Caki2 (cell line): ENCODE measurements at regions not wholly inside any gene's neighbourhood (a gene's known extent, or its start where the extent isn't known, plus 50 kb on each side); places are given as distances from the start of the nearest gene placed in this dataset.

ENCODE experiments used
- DNase-seq: peaks from one replicate; pipeline ENCODE4 v3.0.0-alpha.2; 2015; ENCODE audit warnings: low read depth
- in situ Hi-C: cut with HindIII; loops from 2 replicates; pipeline ENCODE4 v1.10.0; 2016; ENCODE audit warnings: low sequenced_read_pairs, low pct_unique_long_range_greater_than_20kb, mixed read lengths

DNA sequence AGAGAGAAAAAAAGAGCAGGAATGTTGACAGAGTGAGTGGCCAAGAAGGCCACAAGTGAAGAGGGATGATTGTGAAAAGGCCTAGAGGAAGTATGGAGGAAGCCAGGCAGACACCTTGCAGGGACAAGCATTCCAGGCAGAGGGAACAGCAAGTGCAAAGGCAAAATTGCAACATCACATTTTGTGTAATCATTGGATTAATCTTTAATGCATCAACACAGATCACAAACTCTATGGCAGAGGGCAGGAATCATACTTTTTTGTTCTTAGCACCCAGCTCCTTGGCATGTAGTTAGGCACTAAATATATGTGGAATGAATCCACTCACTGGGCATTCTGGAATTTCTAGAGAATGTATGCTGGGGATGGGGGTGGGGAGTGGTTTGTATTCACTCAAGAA is 312.1 kb upstream of the PROK2 start:
- in situ Hi-C loops, result no loop called here
- DNase-seq, result no peak

DNA sequence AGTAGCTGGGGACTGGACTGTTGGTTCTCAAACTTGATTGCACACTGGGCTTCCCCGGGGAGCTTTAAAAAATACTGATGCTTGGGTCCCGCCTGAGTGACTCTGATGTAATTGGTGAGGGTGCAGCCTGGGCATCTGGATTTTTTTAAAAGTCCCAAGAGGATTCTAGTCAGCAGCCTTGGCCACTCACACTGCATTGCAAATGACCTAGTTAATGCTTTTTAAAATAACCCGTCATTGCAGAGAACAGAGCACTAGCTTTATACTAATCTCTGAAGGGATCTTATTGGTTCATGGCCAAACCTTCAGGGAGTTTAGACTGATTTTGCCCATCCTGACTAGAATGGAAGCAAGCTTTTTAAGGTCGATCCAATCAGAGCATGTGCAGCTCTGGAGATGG is 310.6 kb upstream of the PROK2 start:
- in situ Hi-C loops, result no loop called here
- no peak for DNase-seq

DNA sequence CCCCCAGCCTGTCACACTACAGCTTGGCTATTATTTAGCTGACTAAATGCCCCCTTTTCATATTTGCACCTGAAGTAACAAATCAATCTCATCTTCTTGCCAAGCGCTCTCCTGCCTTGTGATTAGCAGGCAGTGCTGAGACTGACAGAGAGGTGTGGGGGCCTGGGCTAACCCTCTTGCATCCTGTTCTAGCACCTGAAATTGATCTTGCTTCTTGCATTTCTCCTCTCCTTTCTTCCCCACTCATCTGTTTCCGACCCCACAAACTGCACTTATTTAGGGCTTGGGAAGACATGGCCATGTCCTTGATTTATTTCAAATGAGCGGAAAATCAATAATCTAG is 309.0 kb upstream of the PROK2 start:
- in situ Hi-C loops, result no loop called here
- no peak for DNase-seq

DNA sequence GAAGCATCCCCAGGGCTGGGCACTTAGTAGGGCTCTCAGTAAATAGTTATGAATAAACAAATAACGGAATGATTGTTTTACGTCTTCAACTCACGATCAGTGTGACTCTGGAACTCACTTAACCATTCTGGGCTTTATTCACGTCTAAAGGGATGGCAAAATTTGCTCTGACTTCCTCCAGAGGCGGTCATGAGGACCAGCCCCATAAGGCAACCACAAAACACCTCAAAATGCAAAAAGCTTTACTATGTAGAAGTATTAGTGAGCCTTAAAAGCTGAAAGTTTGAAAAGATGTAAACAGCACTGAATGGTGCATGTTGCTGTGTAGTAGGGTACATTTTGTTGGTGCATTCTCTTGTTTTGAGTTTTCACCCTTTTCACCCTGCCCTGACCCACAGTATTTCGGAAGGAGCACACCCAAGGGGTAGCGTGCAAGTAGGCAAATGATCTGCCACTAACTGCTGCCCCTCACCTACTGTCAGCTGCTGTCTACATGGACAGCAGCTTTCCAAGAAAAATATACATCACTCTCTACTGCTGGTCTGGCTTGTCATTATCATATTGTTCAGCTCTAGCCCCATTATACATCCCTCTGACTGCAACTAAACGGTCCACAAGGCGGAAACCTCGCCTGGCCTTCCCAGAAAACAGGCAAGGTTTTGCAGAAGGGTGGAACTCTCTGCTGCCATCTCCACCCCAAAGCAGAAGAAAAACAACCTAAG is 308.5 kb upstream of the PROK2 start:
- DNase-seq, result no peak
- in situ Hi-C loops, result no loop called here

DNA sequence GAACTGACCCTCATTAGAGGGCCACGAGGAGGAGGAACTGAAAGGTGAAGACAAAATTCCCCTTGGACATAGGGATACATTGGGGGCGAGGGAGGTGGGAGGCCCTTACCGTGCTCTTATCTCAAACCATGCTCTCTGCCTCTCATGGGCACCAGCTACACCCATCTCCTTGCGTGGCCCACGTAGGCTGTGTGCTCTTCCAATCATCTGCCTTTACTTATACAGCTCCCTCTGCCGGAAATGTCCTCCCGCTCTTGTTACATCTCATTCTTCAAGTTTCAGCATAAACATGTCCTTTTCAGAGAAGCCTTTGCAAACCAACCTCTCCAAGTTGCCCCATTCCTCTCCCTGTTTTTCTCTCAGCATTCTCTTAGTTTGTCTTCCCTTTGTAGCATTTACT is 307.8 kb upstream of the PROK2 start:
- no peak for DNase-seq
- in situ Hi-C loops, result no loop called here

DNA sequence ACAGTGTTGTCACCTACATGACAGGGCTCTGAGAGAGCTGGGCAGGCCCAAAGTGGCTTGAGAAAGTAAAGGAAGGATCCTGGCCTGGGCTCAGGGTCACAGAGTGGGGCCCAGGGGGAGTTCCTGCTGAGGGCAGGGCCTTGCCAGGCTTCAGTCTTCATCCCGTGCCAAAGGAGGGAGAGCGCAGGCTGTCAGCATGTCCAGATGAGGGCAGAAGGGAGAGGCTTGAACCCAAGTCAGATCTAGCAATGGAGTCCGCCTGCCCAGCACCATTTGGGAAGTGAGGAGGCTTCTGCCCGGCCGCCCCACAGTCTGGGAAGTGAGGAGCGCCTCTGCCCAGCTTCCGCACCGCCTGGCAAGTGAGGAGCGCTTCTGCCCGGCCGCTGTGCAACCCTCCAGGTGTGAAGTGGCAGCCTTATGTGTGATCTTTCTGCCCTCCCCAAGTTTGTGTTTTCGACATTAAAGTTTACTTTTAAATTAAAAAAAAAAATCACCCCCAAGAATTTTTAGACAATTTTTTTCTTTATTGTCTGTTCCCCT is 303.6 kb upstream of the PROK2 start:
- in situ Hi-C loops, result no loop called here
- no peak for DNase-seq

DNA sequence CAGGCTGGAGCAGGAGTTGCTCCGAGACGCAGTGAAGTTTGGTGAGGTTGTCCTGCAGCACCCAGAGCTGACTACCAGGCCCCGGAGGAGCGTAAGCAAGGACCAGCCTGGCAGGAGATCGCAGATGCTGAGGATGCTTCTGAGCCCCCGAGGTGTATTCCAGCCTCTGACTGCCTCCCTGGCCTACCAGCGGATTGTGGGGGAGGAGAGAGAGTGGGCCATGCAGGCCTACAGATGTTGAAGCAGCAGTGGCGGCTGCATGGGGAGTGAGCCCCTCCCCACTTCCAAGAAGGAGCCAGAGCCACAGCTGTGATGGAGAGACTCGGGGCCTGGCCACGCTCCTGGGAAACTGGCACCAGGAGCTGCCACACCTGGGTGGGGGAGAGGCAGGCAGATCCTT is 302.5 kb upstream of the PROK2 start:
- in situ Hi-C loops, result no loop called here
- no peak for DNase-seq

DNA sequence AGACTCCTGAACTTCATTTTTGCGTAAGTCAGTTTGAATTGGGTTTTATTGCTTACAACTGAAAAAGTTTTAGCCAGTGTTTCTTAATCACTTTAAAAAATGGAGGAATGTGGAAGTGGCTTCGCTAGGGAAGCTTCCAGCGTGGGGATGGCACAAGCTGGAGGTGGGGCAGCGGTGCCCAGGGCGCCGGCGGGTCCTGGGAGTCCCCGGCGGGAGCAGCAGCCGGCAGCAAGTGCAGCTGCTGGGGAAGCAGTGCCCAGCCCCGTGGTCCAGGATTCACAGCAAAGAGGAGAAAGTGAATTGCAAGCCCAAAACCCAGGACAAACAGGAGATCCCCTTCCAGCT is 301.8 kb upstream of the PROK2 start:
- no peak for DNase-seq
- in situ Hi-C loops, result no loop called here

GRCh38 chr3:72086042-72086742 is 301.2 kb upstream of the PROK2 start:
- in situ Hi-C loops, result no loop called here

DNA sequence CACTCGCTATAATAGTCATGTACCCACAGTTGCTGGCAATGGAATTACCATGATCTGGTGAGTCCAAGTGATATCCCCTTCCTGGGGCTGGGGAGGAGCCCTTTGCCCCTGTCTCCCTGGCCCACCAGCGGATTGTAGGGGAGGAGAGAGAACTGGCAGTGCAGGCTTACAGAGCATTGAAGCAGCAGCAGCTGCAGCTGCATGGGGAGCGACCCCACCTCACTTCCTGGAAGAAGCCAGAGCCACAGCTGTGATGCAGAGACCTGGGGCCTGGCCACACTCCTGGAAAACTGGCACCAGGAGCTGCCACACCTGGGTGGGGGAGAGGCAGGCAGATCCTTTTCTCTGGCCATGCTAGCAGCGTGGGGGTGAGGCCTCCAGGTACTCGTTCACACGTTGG is 300.1 kb upstream of the PROK2 start:
- in situ Hi-C loops, result no loop called here
- no peak for DNase-seq

More at GRCh38 chr3:72086042-72086742, 301.2 kb upstream of the PROK2 start:
- no peak for DNase-seq

DNA sequence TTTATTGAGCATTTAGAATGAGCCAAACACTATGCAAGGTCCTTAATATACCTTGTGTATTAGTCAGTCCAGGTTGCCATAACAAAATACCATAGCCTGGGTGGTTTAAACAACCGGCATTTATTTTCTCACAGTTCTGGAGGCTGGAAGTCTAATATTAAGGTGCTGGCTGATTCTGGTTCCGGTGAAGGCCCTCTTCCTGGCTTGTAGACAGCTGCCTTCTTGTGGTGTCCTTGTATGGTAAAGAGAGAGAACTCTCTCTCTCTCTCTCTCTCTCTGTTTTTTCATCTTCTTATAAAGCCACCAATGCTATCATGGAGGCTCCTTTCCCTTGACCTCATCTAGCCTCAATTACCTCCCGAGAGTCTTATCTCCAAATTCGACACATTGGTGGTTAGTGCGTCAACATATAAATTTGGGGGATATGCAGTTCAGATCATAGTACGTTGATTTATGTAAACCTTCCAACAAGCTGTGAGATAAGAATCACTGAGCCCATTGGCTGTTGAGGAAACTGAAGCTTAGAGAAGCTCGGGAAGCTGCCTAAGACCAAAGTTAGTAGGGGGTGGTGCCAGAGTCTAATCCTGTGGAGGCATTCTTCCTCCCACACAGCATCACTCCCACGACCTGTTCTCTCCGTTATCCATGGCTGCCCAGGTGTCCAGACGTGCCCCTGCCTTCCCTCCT is 298.0 kb upstream of the PROK2 start:
- in situ Hi-C loops, result no loop called here
- DNase-seq, result no peak

DNA sequence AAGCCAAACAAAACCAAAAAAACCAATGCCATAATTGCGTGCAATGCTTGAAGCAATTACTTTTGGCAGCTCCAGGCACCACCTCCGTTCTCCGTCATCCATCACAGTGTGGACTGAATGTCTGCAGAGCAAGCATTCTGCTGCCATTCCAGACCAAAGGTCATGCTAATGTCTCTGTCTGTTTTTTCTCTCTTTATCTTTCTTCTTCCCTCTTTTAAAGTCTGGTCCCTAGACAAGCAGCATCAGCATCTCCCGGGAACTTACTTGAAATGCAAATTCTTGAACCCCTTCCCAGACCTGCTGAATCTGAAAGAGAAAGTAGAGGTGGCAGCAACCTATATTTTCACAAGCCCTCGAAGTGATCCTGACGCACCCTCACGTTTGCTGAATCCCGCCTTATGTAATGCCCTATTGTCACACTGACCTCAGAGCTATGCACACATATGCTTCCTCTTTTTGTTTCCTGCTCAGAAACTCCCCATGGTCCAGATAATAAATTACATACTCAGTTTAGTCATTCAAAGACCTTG is 297.3 kb upstream of the PROK2 start:
- DNase-seq, result no peak
- in situ Hi-C loops, result no loop called here

- in situ Hi-C loops, result no loop called here
- no peak for DNase-seq
These were observed 296.7 kb upstream of the PROK2 start for GRCh38 chr3:72081471-72082185.

DNA sequence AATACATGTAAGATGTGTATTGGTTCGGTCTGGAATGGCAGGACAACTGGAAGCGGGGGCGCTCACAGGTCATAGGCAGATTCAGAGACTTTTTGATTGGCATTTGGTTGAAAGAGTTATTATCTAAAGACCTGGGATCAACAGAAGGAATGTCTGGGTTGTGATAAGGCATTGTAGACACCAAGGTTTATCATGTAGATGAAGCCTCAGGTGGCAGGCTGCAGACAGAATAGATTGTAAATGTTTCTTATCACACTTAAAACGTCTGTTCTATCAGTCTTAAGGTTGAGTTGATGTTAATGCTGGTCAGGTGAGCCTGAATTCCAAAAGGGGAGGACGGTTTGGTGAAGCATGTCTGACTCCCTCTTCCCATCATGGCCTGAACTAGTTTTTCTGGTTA is 295.9 kb upstream of the PROK2 start:
- in situ Hi-C loops, result no loop called here
- DNase-seq, result no peak

DNA sequence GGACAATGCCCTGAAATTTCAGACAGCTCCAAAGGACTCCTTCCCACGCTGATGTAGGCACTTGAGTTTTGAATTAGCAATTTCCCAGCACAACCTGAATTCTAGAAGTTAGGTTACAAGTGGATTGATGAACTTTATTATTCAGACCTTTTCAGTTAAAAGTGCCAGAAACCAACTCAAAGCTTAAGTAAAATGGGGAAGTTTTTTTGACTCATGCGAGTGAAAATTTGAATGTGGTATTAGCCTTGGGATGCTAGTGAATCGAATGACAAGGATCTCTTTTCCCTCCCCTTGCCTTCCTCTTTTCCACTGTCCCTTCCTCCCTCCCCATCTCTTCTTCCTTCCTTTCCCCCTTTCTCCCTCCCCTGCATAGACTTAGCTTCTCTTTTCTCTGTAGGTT is 295.1 kb upstream of the PROK2 start:
- DNase-seq, result no peak
- in situ Hi-C loops, result no loop called here

DNA sequence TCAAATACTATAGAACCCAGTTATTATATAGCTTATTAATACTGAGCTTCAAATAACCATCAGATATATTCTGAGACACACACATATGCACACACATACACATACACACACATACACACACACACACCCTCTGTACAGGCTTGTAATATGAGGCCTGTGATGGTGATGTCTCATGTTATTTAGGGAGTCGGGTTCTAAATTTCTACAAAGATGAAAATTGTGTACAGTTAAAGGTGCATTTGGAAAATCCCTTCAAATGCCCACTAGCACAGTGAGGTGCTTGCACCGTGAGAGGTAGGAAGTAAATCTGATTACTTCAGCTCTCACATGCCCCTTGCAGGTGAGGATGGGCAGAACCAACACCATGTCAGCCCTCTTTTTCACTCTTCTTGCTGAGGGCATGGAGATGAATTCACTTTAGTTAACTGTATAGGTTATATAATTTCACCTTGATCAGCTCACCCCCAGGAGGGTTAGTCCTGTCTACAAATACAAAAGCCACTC is 294.5 kb upstream of the PROK2 start:
- in situ Hi-C loops, result no loop called here
- DNase-seq, result no peak

GRCh38 chr3:72078676-72079368 is 293.9 kb upstream of the PROK2 start:
- in situ Hi-C loops, result no loop called here
- DNase-seq, result no peak
